ENCODE measurements at regions not wholly inside any gene's neighbourhood (a gene's known extent, or its start where the extent isn't known, plus 50 kb on each side); places are given as distances from the start of the nearest gene placed in this dataset.
A peak's percentile ranks its signal among the peaks of the same experiment; 100 is the strongest.

DNA sequence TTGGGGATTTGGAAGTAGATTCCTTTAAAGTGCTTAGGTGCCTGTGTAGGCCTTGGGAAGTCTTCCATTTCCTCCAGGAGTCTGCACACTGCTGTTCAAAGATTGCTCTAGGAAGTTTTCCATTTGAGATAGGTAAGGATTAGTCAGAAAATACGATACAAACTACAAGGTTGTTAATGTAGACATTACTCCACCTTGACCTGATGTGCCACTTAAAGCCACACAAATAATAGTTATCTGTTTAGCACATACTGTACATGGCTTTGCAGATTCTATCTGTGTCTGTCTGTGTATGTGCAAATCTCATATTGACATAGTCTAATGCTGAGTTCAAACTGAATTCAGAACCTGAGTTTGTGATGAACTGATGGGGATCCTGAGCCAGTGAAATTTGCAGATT is 118.4 kb downstream of the RHOU start (continued):
- 0 out of 2 replicates have a peak, but pooled peaks have one; percentile 22 for TF ChIP-seq ELF3 (CRISPR knock-in tag; IDR thresholded peaks at IDR 0.05)
- TF ChIP-seq SETDB1 (CRISPR knock-in tag; IDR thresholded peaks at IDR 0.05; ENCODE audit: borderline replicate concordance), result no peak
- no peak for TF ChIP-seq AHR (CRISPR knock-in tag; IDR thresholded peaks at IDR 0.05)
- TF ChIP-seq SIX4 (CRISPR knock-in tag; IDR thresholded peaks at IDR 0.05), result no peak
- TF ChIP-seq ATF1 (CRISPR knock-in tag; IDR thresholded peaks at IDR 0.05), result no peak
- TF ChIP-seq ZNF12 (CRISPR knock-in tag; IDR thresholded peaks at IDR 0.05), result no peak
- TF ChIP-seq ZNF670 (CRISPR knock-in tag; IDR thresholded peaks at IDR 0.05; ENCODE audit: borderline replicate concordance), result no peak
- TF ChIP-seq, protein P1, sequence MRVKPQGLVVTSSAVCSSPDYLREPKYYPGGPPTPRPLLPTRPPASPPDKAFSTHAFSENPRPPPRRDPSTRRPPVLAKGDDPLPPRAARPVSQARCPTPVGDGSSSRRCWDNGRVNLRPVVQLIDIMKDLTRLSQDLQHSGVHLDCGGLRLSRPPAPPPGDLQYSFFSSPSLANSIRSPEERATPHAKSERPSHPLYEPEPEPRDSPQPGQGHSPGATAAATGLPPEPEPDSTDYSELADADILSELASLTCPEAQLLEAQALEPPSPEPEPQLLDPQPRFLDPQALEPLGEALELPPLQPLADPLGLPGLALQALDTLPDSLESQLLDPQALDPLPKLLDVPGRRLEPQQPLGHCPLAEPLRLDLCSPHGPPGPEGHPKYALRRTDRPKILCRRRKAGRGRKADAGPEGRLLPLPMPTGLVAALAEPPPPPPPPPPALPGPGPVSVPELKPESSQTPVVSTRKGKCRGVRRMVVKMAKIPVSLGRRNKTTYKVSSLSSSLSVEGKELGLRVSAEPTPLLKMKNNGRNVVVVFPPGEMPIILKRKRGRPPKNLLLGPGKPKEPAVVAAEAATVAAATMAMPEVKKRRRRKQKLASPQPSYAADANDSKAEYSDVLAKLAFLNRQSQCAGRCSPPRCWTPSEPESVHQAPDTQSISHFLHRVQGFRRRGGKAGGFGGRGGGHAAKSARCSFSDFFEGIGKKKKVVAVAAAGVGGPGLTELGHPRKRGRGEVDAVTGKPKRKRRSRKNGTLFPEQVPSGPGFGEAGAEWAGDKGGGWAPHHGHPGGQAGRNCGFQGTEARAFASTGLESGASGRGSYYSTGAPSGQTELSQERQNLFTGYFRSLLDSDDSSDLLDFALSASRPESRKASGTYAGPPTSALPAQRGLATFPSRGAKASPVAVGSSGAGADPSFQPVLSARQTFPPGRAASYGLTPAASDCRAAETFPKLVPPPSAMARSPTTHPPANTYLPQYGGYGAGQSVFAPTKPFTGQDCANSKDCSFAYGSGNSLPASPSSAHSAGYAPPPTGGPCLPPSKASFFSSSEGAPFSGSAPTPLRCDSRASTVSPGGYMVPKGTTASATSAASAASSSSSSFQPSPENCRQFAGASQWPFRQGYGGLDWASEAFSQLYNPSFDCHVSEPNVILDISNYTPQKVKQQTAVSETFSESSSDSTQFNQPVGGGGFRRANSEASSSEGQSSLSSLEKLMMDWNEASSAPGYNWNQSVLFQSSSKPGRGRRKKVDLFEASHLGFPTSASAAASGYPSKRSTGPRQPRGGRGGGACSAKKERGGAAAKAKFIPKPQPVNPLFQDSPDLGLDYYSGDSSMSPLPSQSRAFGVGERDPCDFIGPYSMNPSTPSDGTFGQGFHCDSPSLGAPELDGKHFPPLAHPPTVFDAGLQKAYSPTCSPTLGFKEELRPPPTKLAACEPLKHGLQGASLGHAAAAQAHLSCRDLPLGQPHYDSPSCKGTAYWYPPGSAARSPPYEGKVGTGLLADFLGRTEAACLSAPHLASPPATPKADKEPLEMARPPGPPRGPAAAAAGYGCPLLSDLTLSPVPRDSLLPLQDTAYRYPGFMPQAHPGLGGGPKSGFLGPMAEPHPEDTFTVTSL (CRISPR knock-in tag; IDR thresholded peaks at IDR 0.05; ENCODE audit: borderline replicate concordance), result no peak
- TF ChIP-seq ZBTB2 (CRISPR knock-in tag; IDR thresholded peaks at IDR 0.05; ENCODE audit: low read depth), result no peak
- peak; percentile 14; the same call in 1 of the 2 replicates for TF ChIP-seq NR2F6 (IDR thresholded peaks at IDR 0.05)
- TF ChIP-seq NR2F6 (CRISPR knock-in tag; IDR thresholded peaks at IDR 0.05), result no peak
- TF ChIP-seq ZNF615 (CRISPR knock-in tag; IDR thresholded peaks at IDR 0.05; ENCODE audit: borderline replicate concordance), result no peak
- no peak for TF ChIP-seq ZNF772 (CRISPR knock-in tag; IDR thresholded peaks at IDR 0.05)
- TF ChIP-seq ZNF432 (CRISPR knock-in tag; IDR thresholded peaks at IDR 0.05; ENCODE audit: borderline replicate concordance), result no peak
- TF ChIP-seq, protein P2, sequence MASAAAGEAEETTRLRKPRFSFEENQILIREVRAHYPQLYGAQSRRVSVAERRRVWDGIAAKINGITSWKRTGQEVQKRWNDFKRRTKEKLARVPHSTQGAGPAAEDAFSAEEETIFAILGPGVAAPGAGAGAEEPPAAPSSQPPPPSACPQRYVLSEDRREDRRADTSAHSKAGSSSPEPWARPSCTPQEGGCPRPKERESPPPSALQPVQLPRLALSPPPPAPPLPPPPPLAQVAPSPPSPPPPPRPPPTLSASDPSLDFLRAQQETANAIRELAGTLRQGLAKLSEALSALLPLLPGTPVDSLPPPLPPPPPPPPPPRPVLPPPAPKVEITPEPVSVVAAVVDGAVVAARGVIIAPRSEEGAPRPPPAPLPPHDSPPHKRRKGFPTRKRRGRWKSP (CRISPR knock-in tag; IDR thresholded peaks at IDR 0.05), result no peak
- no peak for TF ChIP-seq HOXD1 (CRISPR knock-in tag; IDR thresholded peaks at IDR 0.05)
- TF ChIP-seq, protein P3, sequence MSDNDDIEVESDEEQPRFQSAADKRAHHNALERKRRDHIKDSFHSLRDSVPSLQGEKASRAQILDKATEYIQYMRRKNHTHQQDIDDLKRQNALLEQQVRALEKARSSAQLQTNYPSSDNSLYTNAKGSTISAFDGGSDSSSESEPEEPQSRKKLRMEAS (IDR thresholded peaks at IDR 0.05), result no peak
- no peak for TF ChIP-seq ATF4 (CRISPR knock-in tag; IDR thresholded peaks at IDR 0.05)
- peak; percentile 30; the same call in 1 of the 2 replicates for TF ChIP-seq HMG20A (CRISPR knock-in tag; IDR thresholded peaks at IDR 0.05; ENCODE audit: borderline replicate concordance)
- no peak for TF ChIP-seq MAFF (IDR thresholded peaks at IDR 0.05; ENCODE audit: low read depth, low read length)
- TF ChIP-seq MIER3 (CRISPR knock-in tag; IDR thresholded peaks at IDR 0.05; ENCODE audit: borderline replicate concordance), result 0 out of 2 replicates have a peak, but pooled peaks have one; percentile 33

All from HepG2 (cell line).